K562 (cell line): ENCODE measurements at regions not wholly inside any gene's neighbourhood (a gene's known extent, or its start where the extent isn't known, plus 50 kb on each side); places are given as distances from the start of the nearest gene placed in this dataset.
"Not testable (repeated sequence)": the region's sequence is repeated elsewhere in the genome, so short reads cannot be mapped to it uniquely, and the experiment has no call there.

Experiments used
- ATAC-seq: fragments of 200-7000 bp; cut with Tn5 transposase; 3 replicates; pipeline ENCODE4 v1.9.1; 2020; ENCODE audit warnings: moderate library complexity
- BruUV-seq: library from RNA; stranded (reverse); fragments of 400-500 nt; replicated peaks from 2 replicates; lab custom pipeline; 2021; lab: Mats Ljungman, UMichigan
- CTCF ChIA-PET: fragments of 300-600 bp; formaldehyde crosslinking; extraction: SDS; loops from one replicate; lab custom pipeline; 2021; ENCODE audit warnings: low intra/inter-chr PET ratio; lab: Yijun Ruan, JAX
- POLR2A ChIA-PET: fragments of 300-600, 350-650 bp; sonication (Branson Sonifier 250); formaldehyde crosslinking; extraction: SDS; loops from one replicate; lab custom pipeline; 2021; ENCODE audit warnings: antibody characterized with exemption, inconsistent platforms; lab: Yijun Ruan, JAX
- DNase-seq, 4 experiments: peaks; one replicate each; pipeline versions ENCODE4 v3.0.0 to v3.0.0-alpha.2; 2011 to 2018; ENCODE audit warnings: low spot score in 3 of 4, mixed read lengths in 3 of 4; ENCODE audit errors: extremely low read depth in 1 of 4
- FAIRE-seq: peaks from 2 replicates; lab custom pipeline; 2011; peaks lifted over from hg19 to GRCh38; lab: Jason Lieb, UNC
- H2AFZ ChIP-seq: 2 replicates; pipeline ENCODE4 v1.6.0; 2011; ENCODE audit warnings: low read depth, low read length, control low read depth, inconsistent platforms
- H3K27ac ChIP-seq: fragments of 200-600 bp; 3 replicates; pipeline ENCODE4 v1.8.0; 2011; ENCODE audit warnings: low read depth, mild to moderate bottlenecking, control low read depth, inconsistent platforms, low read length, moderate library complexity, mixed read lengths; ENCODE audit errors: extremely low read depth
- H3K27me3 ChIP-seq, 2 experiments: fragments of 300-600 bp in 1 of 2; 2 replicates in 1 of 2; 3 replicates in 1 of 2; pipeline versions ENCODE4 v1.6.0 to v1.8.0; 2011; ENCODE audit warnings: inconsistent platforms in 2 of 2, low read length in 2 of 2, mild to moderate bottlenecking in 1 of 2, mixed read lengths in 1 of 2, moderate library complexity in 1 of 2; ENCODE audit not compliant: control insufficient read depth in 2 of 2, insufficient read depth in 2 of 2
- H3K36me3 ChIP-seq: fragments of 300-600 bp; 3 replicates; pipeline ENCODE4 v1.8.0; 2011; ENCODE audit warnings: mild to moderate bottlenecking, low read length, inconsistent platforms; ENCODE audit not compliant: control insufficient read depth, insufficient read depth
- H3K4me1 ChIP-seq, 2 experiments: fragments of 200-600 bp in 1 of 2; replicated peaks in 1 of 2; 2 replicates in 1 of 2; 3 replicates in 1 of 2; pipeline versions ENCODE4 v1.5.1 to v1.8.0; 2011; ENCODE audit warnings: inconsistent platforms in 2 of 2, low read length in 2 of 2, mild to moderate bottlenecking in 1 of 2, mixed read lengths in 1 of 2, moderate library complexity in 1 of 2; ENCODE audit not compliant: control insufficient read depth in 2 of 2, insufficient read depth in 2 of 2
- H3K4me2 ChIP-seq: 2 replicates; pipeline ENCODE4 v1.6.1; 2011; ENCODE audit warnings: low read length, control low read depth, inconsistent platforms, mixed read lengths; ENCODE audit not compliant: insufficient read depth
- H3K4me3 ChIP-seq: fragments of 200-600 bp; sonication (generic), shearing (Covaris generic); 2 replicates; pipeline ENCODE4 v1.5.1; 2016; ENCODE audit warnings: control low read depth, inconsistent platforms
- H3K79me2 ChIP-seq: fragments of 200-600 bp; 3 replicates; pipeline ENCODE4 v1.8.0; 2011; ENCODE audit warnings: low read length, inconsistent platforms; ENCODE audit not compliant: control insufficient read depth, insufficient read depth
- H3K9ac ChIP-seq, 2 experiments: 2 replicates each; pipeline versions ENCODE4 v1.6.0 to v1.6.1; 2011; ENCODE audit warnings: low read depth in 2 of 2, low read length in 2 of 2, control low read depth in 1 of 2, inconsistent platforms in 1 of 2, mild to moderate bottlenecking in 1 of 2, mixed read lengths in 1 of 2; ENCODE audit not compliant: insufficient read depth in 1 of 2
- H3K9me1 ChIP-seq: one replicate; pipeline ENCODE4 v1.6.0; 2011; ENCODE audit warnings: inconsistent platforms, mild to moderate bottlenecking, low read length, moderate library complexity; ENCODE audit not compliant: control insufficient read depth, insufficient read depth
- H3K9me3 ChIP-seq: replicated peaks from 2 replicates; pipeline ENCODE4 v1.5.1; 2011; ENCODE audit warnings: low read depth, low read length, inconsistent platforms; ENCODE audit not compliant: control insufficient read depth, insufficient read depth
- H4K20me1 ChIP-seq: replicated peaks from 2 replicates; pipeline ENCODE4 v1.6.1; 2011; ENCODE audit warnings: low read length, inconsistent platforms, mixed read lengths; ENCODE audit not compliant: control insufficient read depth, insufficient read depth
- BMI1 ChIP-seq: fragments of 150-350 bp; IDR thresholded peaks from 2 replicates; pipeline ENCODE4 v1.6.1; 2014; ENCODE audit warnings: low read length
- ZFP36 ChIP-seq: fragments of 150-350 bp; IDR thresholded peaks from 2 replicates; pipeline ENCODE4 v1.6.1; 2018; ENCODE audit warnings: low read length, low read depth; ENCODE audit not compliant: partially characterized antibody
- in situ Hi-C: fragments of 300-500 bp; cut with MboI; formaldehyde crosslinking; loops from 4 replicates; pipeline ENCODE4 v1.15.0; 2018; ENCODE audit warnings: inconsistent platforms, mixed read lengths
- intact Hi-C: fragments of 100-400 bp; cut with micrococcal nuclease; formaldehyde crosslinking; loops from 2 replicates; pipeline ENCODE4 v1.14.2; 2022

GRCh38 chr10:109633846-109634245 lies 289.5 kb downstream of the XPNPEP1 start:
- H4K20me1 ChIP-seq = no peaks in the 10 kb centered on the region
- no peak overlapping the region for H3K27ac ChIP-seq
- H3K9me1 ChIP-seq = no peaks in the 10 kb centered on the region
- intact Hi-C loops (no loop called here), in situ Hi-C loops (no loop called here)
- CTCF ChIA-PET = no interaction called here
- DNase-seq (no peak), ATAC-seq (no peak), FAIRE-seq (no peak)
- H3K4me2 ChIP-seq = no peak overlapping the region
- POLR2A ChIA-PET = no interaction called here
- no peaks in the 10 kb centered on the region for H3K27me3 ChIP-seq
- H3K79me2 ChIP-seq = no peaks in the 10 kb centered on the region
- no peak overlapping the region for H3K4me3 ChIP-seq
- no peaks in the 10 kb centered on the region for H3K36me3 ChIP-seq
- TF ChIP-seq ZFP36 (peak; percentile 45), BMI1 (no peak)
- H2AFZ ChIP-seq = no peak overlapping the region
- H3K9ac ChIP-seq = no peak overlapping the region
- H3K4me1 ChIP-seq = no peaks in the 10 kb centered on the region
- no TSS peak for BruUV-seq
- H3K9me3 ChIP-seq = no peaks in the 10 kb centered on the region

- POLR2A ChIA-PET = not testable (repeated sequence)
Observed at GRCh38 chr10:109633017-109633416, 290.3 kb downstream of the XPNPEP1 start.

More at GRCh38 chr10:109633017-109633416, 290.3 kb downstream of the XPNPEP1 start:
- H3K4me1 ChIP-seq, BruUV-seq, DNase-seq, H3K4me2 ChIP-seq, H3K9ac ChIP-seq, CTCF ChIA-PET, H3K36me3 ChIP-seq, H3K79me2 ChIP-seq, H3K9me3 ChIP-seq, intact Hi-C loops, H4K20me1 ChIP-seq, H3K27ac ChIP-seq, FAIRE-seq, ATAC-seq, H3K27me3 ChIP-seq, in situ Hi-C loops, H3K9me1 ChIP-seq, H2AFZ ChIP-seq, H3K4me3 ChIP-seq: not testable (repeated sequence)
